GM12878 (cell line): ENCODE measurements at regions not wholly inside any gene's neighbourhood (a gene's known extent, or its start where the extent isn't known, plus 50 kb on each side); places are given as distances from the start of the nearest gene placed in this dataset.

Experiments used
- ATAC-seq: fragments of 200-7000 bp; cut with Tn5 transposase; 3 replicates; pipeline ENCODE4 v1.9.1; 2020; ENCODE audit warnings: mild to moderate bottlenecking, moderate library complexity
- BruUV-seq: library from RNA; stranded (reverse); fragments of 400-500 nt; replicated peaks from 2 replicates; lab custom pipeline; 2021; lab: Mats Ljungman, UMichigan
- CTCF ChIA-PET: fragments of 300-600 bp; sonication (Branson Sonifier 250); formaldehyde crosslinking; extraction: SDS; loops from one replicate; lab custom pipeline; 2021; ENCODE audit warnings: inconsistent platforms; lab: Yijun Ruan, JAX
- POLR2A ChIA-PET: fragments of 350-600 bp; formaldehyde crosslinking; extraction: SDS; loops from one replicate; lab custom pipeline; 2021; ENCODE audit warnings: inconsistent platforms; lab: Charles Lee
- RAD21 ChIA-PET: fragments of 300-600 bp; sonication (Branson Sonifier 250); formaldehyde crosslinking; loops from one replicate; lab custom pipeline; 2023; ENCODE audit warnings: antibody characterized with exemption; ENCODE audit not compliant: unreplicated experiment; lab: Charles Lee
- SMC1A ChIA-PET: fragments of 300-600 bp; sonication (Branson Sonifier 250); formaldehyde crosslinking; loops from one replicate; lab custom pipeline; 2023; ENCODE audit not compliant: unreplicated experiment, uncharacterized antibody; lab: Charles Lee
- DNase-seq: peaks from one replicate; pipeline ENCODE4 v3.0.0-alpha.2; 2011; ENCODE audit warnings: low read depth, low spot score
- FAIRE-seq: peaks from 3 replicates; lab custom pipeline; 2011; peaks lifted over from hg19 to GRCh38; lab: Jason Lieb, UNC
- H2AFZ ChIP-seq: 2 replicates; pipeline ENCODE4 v1.6.0; 2011; ENCODE audit warnings: low read depth, low read length, control low read depth; ENCODE audit not compliant: control insufficient read depth
- H3K27ac ChIP-seq: 2 replicates; pipeline ENCODE4 v1.5.1; 2011; ENCODE audit warnings: control low read depth; ENCODE audit not compliant: control insufficient read depth, insufficient read depth
- H3K27me3 ChIP-seq, 2 experiments: replicated peaks in 1 of 2; 2 replicates each; pipeline versions ENCODE4 v1.6.0 to v1.6.1; 2011; ENCODE audit warnings: low read length in 1 of 2; ENCODE audit not compliant: control insufficient read depth in 2 of 2, insufficient read depth in 2 of 2
- H3K36me3 ChIP-seq, 2 experiments: 2 replicates each; pipeline ENCODE4 v1.5.1; 2011; ENCODE audit warnings: low read length in 1 of 2; ENCODE audit not compliant: control insufficient read depth in 2 of 2, insufficient read depth in 2 of 2
- H3K4me1 ChIP-seq: 2 replicates; pipeline ENCODE4 v1.6.1; 2011; ENCODE audit warnings: mild to moderate bottlenecking, low read length, moderate library complexity, mixed read lengths; ENCODE audit not compliant: control insufficient read depth, insufficient read depth
- H3K4me2 ChIP-seq: 2 replicates; pipeline ENCODE4 v1.6.0; 2011; ENCODE audit warnings: control low read depth; ENCODE audit not compliant: control insufficient read depth, insufficient read depth
- H3K4me3 ChIP-seq: fragments of 200-600 bp; sonication (generic); 2 replicates; pipeline ENCODE4 v1.5.1; 2016
- H3K79me2 ChIP-seq: 2 replicates; pipeline ENCODE4 v1.6.0; 2011; ENCODE audit warnings: low read length; ENCODE audit not compliant: control insufficient read depth, insufficient read depth
- H3K9ac ChIP-seq: 2 replicates; pipeline ENCODE4 v1.8.0; 2011; ENCODE audit warnings: low read length, control low read depth, mixed read lengths; ENCODE audit not compliant: control insufficient read depth, insufficient read depth
- H3K9me3 ChIP-seq: replicated peaks from 3 replicates; pipeline ENCODE4 v1.5.1; 2011; ENCODE audit warnings: mild to moderate bottlenecking, low read length; ENCODE audit not compliant: control insufficient read depth, insufficient read depth
- H4K20me1 ChIP-seq: 2 replicates; pipeline ENCODE4 v1.6.0; 2011; ENCODE audit not compliant: control insufficient read depth, insufficient read depth
- CBX5 ChIP-seq: sonication (generic); IDR thresholded peaks from 2 replicates; pipeline ENCODE4 v1.6.1; 2016; ENCODE audit warnings: low read depth, moderate library complexity, mild to moderate bottlenecking, inconsistent platforms
- CEBPB ChIP-seq, 2 experiments: fragments of 150-350 bp in 1 of 2; IDR thresholded peaks; 2 replicates each; pipeline ENCODE4 v1.6.1; 2012 to 2014; ENCODE audit warnings: low read depth in 2 of 2, low read length in 2 of 2, borderline replicate concordance in 1 of 2, inconsistent platforms in 1 of 2
- CREB1 ChIP-seq: IDR thresholded peaks from 2 replicates; pipeline ENCODE4 v1.6.1; 2012; ENCODE audit warnings: low read depth, mild to moderate bottlenecking, inconsistent platforms
- RFX5 ChIP-seq: IDR thresholded peaks from 2 replicates; pipeline ENCODE4 v1.6.1; 2011; ENCODE audit warnings: low read depth, low read length, improper control_type of control experiment
- SMAD5 ChIP-seq: IDR thresholded peaks from 2 replicates; pipeline ENCODE4 v1.6.1; 2016; ENCODE audit warnings: antibody characterized with exemption, low read depth
- YBX1 ChIP-seq: fragments of 450-650 bp; IDR thresholded peaks from 2 replicates; pipeline ENCODE4 v1.6.1; 2016; ENCODE audit warnings: antibody characterized with exemption
- ZZZ3 ChIP-seq: IDR thresholded peaks from 2 replicates; pipeline ENCODE4 v1.6.1; 2011; ENCODE audit warnings: low read depth; ENCODE audit not compliant: control insufficient read depth, insufficient read length
- WGBS: methylation state at CpG from one replicate; pipeline ENCODE4 v1.1.6; 2016; ENCODE audit warnings: low lambda C conversion rate; ENCODE audit not compliant: insufficient replicate concordance, insufficient coverage; ENCODE audit errors: missing lambda C conversion rate; 5-methylcytosine and 5-hydroxymethylcytosine counted together
- in situ Hi-C: fragments of 300-500 bp; cut with MboI; formaldehyde crosslinking; loops from 9 replicates; pipeline ENCODE4 v1.14.3; 2018; ENCODE audit warnings: mixed read lengths
- intact Hi-C: fragments of 100-400 bp; cut with micrococcal nuclease; formaldehyde crosslinking; loops from one replicate; pipeline ENCODE4 v1.14.2; 2022; ENCODE audit not compliant: unreplicated experiment
- TF ChIP-seq, protein P1 (sequence below): fragments of 450-650 bp; formaldehyde crosslinking; IDR thresholded peaks from 2 replicates; pipeline ENCODE4 v1.5.0; 2022; ENCODE audit warnings: mild to moderate bottlenecking, missing genetic modification characterization
- TF ChIP-seq, protein P2 (sequence below): fragments of 450-650 bp; IDR thresholded peaks from 2 replicates; pipeline ENCODE4 v1.6.1; 2017; ENCODE audit warnings: mild to moderate bottlenecking, low read depth, inconsistent platforms; ENCODE audit not compliant: poor library complexity, severe bottlenecking
- TF ChIP-seq, protein P3 (sequence below): fragments of 450-650 bp; IDR thresholded peaks from 2 replicates; pipeline ENCODE4 v1.6.1; 2017; ENCODE audit warnings: low read depth, mild to moderate bottlenecking, moderate library complexity
- TF ChIP-seq, protein P4 (sequence below): IDR thresholded peaks from 2 replicates; pipeline ENCODE4 v1.6.1; 2012; ENCODE audit warnings: improper control_type of control experiment, low read depth, low read length; ENCODE audit not compliant: insufficient replicate concordance

DNA sequence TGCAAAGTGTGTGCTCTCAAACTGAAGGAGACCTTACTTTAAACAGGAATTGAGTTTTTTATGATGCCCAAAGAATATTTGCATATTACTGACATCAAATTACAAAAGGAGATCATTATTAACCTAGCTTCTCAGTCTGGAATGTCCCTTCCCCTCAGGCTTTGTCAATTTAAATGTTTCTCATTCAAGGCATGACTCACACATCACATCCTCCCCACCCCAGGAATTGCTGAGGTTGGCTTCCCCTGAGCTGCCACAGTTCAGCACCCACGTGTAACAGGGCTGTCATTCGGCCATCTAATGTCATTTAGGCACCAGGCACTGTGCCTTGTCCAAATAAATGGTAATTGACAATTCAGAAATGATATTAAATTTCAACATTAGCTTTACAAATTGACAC is 305.9 kb upstream of the MGMT start (continued):
- TF ChIP-seq, protein P1, sequence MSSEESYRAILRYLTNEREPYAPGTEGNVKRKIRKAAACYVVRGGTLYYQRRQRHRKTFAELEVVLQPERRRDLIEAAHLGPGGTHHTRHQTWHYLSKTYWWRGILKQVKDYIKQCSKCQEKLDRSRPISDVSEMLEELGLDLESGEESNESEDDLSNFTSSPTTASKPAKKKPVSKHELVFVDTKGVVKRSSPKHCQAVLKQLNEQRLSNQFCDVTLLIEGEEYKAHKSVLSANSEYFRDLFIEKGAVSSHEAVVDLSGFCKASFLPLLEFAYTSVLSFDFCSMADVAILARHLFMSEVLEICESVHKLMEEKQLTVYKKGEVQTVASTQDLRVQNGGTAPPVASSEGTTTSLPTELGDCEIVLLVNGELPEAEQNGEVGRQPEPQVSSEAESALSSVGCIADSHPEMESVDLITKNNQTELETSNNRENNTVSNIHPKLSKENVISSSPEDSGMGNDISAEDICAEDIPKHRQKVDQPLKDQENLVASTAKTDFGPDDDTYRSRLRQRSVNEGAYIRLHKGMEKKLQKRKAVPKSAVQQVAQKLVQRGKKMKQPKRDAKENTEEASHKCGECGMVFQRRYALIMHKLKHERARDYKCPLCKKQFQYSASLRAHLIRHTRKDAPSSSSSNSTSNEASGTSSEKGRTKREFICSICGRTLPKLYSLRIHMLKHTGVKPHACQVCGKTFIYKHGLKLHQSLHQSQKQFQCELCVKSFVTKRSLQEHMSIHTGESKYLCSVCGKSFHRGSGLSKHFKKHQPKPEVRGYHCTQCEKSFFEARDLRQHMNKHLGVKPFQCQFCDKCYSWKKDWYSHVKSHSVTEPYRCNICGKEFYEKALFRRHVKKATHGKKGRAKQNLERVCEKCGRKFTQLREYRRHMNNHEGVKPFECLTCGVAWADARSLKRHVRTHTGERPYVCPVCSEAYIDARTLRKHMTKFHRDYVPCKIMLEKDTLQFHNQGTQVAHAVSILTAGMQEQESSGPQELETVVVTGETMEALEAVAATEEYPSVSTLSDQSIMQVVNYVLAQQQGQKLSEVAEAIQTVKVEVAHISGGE (CRISPR knock-in tag), result no peak
- TF ChIP-seq RFX5 (no peak), CEBPB (IDR thresholded peaks at IDR 0.05; ENCODE audit: borderline replicate concordance in 1 of 2, low read depth in 2 of 2, low read length in 2 of 2) (no peak), SMAD5 (no peak)

DNA sequence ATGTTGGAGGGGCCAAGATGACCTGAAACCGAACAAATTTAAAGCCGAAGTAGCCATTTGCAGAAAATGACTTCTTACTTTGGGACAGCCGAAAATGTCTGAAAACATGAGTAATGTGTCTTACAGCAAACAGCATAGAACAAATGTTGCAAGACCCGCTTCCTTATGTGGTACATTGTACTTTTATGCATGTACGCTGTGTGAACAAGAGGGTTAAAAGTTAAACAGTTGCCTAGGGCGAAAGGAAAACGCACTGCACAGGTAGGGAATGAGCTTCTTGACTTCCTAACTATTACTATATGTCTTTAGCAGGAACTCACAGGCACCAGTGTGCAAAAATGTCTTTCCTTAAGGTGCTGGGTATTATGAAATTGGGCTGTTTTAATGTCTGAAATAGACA is 303.5 kb upstream of the MGMT start:
- BruUV-seq, result no TSS peak
- RAD21 ChIA-PET, result no interaction called here
- WGBS, result 47% methylated on average over 7 of the region's 7 CpGs
- CTCF ChIA-PET, result no interaction called here
- no peak overlapping the region for H3K27ac ChIP-seq
- no peak for ATAC-seq
- H3K9ac ChIP-seq, result no peak overlapping the region
- H3K4me2 ChIP-seq, result no peak overlapping the region
- H3K9me3 ChIP-seq, result no peaks in the 10 kb centered on the region
- no peak for DNase-seq
- no peak for FAIRE-seq
- POLR2A ChIA-PET, result no interaction called here
- SMC1A ChIA-PET, result no interaction called here
- no peaks in the 10 kb centered on the region for H3K36me3 ChIP-seq
- in situ Hi-C loops (no loop called here), intact Hi-C loops (no loop called here)
- H4K20me1 ChIP-seq, result no peaks in the 10 kb centered on the region
- no peak overlapping the region for H2AFZ ChIP-seq
- H3K27me3 ChIP-seq, result no peaks in the 10 kb centered on the region
- no peaks in the 10 kb centered on the region for H3K4me1 ChIP-seq
- H3K4me3 ChIP-seq, result no peak overlapping the region
- no peaks in the 10 kb centered on the region for H3K79me2 ChIP-seq
- TF ChIP-seq YBX1 (no peak), CREB1 (no peak), CBX5 (no peak), ZZZ3 (no peak), CEBPB (IDR thresholded peaks at IDR 0.05; ENCODE audit: borderline replicate concordance in 1 of 2, low read depth in 2 of 2, low read length in 2 of 2) (no peak)
- TF ChIP-seq, protein P2, sequence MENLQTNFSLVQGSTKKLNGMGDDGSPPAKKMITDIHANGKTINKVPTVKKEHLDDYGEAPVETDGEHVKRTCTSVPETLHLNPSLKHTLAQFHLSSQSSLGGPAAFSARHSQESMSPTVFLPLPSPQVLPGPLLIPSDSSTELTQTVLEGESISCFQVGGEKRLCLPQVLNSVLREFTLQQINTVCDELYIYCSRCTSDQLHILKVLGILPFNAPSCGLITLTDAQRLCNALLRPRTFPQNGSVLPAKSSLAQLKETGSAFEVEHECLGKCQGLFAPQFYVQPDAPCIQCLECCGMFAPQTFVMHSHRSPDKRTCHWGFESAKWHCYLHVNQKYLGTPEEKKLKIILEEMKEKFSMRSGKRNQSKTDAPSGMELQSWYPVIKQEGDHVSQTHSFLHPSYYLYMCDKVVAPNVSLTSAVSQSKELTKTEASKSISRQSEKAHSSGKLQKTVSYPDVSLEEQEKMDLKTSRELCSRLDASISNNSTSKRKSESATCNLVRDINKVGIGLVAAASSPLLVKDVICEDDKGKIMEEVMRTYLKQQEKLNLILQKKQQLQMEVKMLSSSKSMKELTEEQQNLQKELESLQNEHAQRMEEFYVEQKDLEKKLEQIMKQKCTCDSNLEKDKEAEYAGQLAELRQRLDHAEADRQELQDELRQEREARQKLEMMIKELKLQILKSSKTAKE, result no peak
- TF ChIP-seq, protein P3, sequence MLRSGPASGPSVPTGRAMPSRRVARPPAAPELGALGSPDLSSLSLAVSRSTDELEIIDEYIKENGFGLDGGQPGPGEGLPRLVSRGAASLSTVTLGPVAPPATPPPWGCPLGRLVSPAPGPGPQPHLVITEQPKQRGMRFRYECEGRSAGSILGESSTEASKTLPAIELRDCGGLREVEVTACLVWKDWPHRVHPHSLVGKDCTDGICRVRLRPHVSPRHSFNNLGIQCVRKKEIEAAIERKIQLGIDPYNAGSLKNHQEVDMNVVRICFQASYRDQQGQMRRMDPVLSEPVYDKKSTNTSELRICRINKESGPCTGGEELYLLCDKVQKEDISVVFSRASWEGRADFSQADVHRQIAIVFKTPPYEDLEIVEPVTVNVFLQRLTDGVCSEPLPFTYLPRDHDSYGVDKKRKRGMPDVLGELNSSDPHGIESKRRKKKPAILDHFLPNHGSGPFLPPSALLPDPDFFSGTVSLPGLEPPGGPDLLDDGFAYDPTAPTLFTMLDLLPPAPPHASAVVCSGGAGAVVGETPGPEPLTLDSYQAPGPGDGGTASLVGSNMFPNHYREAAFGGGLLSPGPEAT, result no peak
- TF ChIP-seq, protein P4, sequence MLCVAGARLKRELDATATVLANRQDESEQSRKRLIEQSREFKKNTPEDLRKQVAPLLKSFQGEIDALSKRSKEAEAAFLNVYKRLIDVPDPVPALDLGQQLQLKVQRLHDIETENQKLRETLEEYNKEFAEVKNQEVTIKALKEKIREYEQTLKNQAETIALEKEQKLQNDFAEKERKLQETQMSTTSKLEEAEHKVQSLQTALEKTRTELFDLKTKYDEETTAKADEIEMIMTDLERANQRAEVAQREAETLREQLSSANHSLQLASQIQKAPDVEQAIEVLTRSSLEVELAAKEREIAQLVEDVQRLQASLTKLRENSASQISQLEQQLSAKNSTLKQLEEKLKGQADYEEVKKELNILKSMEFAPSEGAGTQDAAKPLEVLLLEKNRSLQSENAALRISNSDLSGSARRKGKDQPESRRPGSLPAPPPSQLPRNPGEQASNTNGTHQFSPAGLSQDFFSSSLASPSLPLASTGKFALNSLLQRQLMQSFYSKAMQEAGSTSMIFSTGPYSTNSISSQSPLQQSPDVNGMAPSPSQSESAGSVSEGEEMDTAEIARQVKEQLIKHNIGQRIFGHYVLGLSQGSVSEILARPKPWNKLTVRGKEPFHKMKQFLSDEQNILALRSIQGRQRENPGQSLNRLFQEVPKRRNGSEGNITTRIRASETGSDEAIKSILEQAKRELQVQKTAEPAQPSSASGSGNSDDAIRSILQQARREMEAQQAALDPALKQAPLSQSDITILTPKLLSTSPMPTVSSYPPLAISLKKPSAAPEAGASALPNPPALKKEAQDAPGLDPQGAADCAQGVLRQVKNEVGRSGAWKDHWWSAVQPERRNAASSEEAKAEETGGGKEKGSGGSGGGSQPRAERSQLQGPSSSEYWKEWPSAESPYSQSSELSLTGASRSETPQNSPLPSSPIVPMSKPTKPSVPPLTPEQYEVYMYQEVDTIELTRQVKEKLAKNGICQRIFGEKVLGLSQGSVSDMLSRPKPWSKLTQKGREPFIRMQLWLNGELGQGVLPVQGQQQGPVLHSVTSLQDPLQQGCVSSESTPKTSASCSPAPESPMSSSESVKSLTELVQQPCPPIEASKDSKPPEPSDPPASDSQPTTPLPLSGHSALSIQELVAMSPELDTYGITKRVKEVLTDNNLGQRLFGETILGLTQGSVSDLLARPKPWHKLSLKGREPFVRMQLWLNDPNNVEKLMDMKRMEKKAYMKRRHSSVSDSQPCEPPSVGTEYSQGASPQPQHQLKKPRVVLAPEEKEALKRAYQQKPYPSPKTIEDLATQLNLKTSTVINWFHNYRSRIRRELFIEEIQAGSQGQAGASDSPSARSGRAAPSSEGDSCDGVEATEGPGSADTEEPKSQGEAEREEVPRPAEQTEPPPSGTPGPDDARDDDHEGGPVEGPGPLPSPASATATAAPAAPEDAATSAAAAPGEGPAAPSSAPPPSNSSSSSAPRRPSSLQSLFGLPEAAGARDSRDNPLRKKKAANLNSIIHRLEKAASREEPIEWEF, result no peak
